ENCODE measurements at regions not wholly inside any gene's neighbourhood (a gene's known extent, or its start where the extent isn't known, plus 50 kb on each side); places are given as distances from the start of the nearest gene placed in this dataset.
"Not testable (repeated sequence)": the region's sequence is repeated elsewhere in the genome, so short reads cannot be mapped to it uniquely, and the experiment has no call there.

- DNase-seq, result no peak
These were observed 443.7 kb upstream of the GRM3 start for GRCh38 chr7:86199881-86200614.

DNA sequence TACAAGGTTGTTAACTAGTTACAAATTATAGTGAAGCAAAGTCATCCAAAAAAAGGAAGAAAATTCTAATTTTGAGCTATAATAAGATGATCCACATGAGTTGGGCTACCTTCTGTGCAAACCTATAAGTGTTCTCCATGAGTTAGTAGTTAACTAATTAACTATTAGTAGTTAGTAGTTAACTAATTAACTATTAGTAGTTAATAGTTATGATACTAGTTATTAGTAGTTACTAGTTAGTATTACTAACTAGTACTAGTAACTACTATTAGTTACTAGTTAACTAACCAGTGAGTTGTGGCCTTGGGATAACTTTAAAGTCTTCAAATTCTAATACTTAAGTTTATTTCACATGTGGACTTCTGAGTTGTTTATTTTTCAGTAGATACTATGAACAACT, 453.4 kb upstream of the GRM3 start:
- DNase-seq, result no peak

GRCh38 chr7:86181474-86181873, 462.2 kb upstream of the GRM3 start:
- DNase-seq, result no peak

DNA sequence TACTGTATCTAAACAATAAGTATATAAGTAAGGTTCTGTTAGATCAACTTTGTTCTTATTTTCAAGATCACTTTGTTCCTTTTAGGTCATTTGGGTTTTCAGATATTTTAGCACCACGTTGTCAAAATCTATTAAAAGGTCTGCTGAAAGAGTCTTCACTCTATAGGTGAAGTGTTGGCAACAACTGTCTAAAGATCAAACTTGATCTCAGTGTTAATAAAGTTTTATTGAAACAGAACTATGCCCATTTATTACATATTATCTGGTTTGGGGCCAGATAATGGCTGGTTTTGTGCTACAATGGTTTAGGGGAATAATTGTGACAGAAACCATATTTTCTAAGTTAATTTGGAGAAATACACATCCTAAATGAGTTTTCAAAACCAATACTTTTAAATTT, 478.9 kb upstream of the GRM3 start:
- no peak for DNase-seq

DNA sequence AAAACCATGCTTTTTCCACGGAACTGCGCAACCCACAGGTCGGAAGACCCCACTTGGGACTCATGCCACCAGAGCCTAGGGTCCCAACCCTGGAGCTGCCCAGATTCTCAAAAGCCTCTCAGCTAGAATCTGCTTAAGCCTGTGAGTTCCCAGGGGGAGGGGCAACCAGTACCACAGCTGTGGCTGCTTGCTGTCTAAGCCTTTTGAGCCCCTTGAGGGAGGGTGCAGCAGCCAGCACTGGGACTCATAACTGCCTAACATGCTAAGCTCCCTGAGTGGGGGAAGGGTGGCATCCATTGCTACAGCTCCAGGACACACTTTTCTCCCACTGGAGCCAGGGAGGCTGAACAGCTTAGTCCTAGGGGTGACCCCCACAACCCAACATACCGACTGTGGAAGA, 485.6 kb upstream of the GRM3 start:
- DNase-seq, result no peak

DNA sequence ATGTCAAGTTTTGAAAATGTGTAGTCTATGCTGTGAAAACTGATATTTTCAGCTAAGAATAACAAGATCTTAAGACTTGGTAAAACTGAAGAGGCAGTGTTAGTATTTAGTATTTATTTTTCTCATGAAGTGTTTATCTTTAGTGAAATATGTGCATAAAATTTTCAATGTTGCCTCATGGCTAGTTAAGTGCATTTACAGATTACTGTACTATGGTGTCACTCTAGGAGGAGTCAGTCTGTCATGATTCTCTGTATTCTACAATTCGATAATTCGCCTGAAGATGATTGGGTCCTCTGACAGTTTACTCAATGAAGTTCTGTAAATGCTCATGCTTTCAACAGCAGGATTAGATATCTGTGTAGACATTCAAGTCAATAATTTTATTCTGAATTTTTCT, 488.1 kb upstream of the GRM3 start:
- DNase-seq, result no peak

DNA sequence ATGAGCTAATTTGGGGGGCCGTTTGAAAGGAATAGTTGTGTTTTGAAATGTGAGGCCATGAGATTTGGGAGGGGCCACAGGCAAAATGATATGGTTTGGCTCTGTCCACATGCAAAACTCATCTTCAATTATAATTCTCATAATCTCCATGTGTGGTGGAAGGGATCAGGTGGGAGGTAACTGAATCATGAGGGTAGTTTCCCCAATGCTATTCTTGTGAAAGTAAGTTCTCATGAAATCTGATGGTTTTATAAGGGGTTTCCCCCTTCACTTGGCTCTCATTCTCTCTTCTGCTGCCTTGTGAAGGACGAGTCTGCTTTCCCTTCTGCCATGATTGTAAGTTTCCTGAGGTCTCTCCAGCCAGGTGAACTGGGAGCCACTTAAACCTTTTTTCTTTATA, 490.8 kb upstream of the GRM3 start:
- DNase-seq, result no peak

DNA sequence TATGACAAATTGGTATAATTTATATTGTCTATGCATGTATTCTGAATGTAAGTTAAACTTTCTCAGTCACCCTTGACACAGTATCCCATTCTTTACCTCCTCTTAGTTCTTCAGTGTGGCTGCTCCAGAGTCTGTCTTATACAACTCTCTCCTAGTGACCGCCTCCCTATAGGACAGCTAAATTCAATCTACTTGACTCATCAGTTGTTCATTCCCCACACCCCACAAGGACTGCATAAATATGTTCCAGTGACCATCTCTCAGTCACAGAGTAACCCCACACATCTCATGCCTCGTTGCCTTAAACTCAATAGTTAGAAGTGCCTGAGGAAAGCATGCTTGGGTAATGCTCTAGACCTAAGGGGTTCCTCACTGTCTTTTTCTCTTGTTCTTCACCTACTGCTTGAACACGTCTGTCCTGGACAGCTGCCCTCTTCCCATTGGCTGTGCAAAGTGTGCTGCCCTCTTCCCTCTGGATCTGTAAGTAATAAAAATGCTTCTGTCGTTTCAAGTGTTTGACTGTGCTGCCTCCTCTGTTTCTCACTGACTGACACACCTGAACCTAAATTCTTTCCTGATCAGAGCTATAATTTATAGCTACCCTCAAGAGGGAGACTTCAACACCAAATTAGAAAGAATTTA, 494.6 kb upstream of the GRM3 start:
- DNase-seq, result no peak

- DNase-seq, result no peak
These were observed 495.2 kb upstream of the GRM3 start for GRCh38 chr7:86148501-86148900.

DNA sequence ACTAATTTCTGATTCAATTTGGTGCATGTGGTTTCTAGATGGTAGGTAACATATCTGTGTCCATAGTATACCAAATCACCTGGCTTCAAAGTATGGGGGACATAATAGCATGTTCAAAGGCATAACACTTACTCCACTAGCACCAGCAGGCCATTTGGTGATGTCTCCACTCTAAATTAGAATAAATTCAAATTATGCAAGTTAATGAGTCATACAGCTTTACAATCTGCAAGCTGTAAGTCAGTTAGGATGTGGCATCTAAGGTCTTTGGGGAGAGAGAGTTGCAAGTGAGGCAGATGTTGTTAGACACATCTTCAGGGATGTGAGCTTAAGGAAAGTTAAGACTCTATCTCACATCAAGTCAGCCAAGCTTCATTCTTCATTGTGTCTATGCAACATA, 506.4 kb upstream of the GRM3 start:
- no peak for DNase-seq

- DNase-seq, result no peak
These were observed 513.4 kb upstream of the GRM3 start for GRCh38 chr7:86130268-86130667.

GRCh38 chr7:86123476-86123875, 520.2 kb upstream of the GRM3 start:
- DNase-seq, result no peak

DNA sequence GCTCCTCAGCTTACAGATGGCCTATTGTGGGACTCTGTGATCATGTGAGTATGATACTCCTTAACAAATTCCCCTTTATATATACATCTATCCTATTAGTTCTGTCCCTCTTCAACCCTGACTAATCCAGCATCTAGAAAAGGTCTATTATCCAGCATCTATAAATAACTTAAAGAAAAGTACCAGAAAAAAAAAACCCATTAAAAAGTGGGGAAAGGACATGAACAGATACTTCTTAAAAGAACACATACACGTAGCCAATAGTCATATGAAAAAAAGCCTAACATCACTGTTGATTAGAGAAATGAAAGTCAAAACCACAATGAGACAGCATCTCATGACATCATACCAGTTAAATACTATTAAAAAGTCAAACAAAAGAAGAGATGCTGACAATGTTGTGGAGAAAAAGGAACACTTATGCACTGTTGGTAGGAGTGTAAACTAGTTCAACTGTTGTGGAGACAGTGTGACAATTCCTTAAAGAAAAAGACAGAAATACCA, 549.5 kb upstream of the GRM3 start:
- DNase-seq, result no peak

- no peak for DNase-seq
These were observed 552.3 kb upstream of the GRM3 start for GRCh38 chr7:86091369-86091768.

- DNase-seq, result no peak
These were observed 554.3 kb upstream of the GRM3 start for GRCh38 chr7:86089455-86089854.

- not testable (repeated sequence) for DNase-seq
These were observed 579.1 kb upstream of the GRM3 start for GRCh38 chr7:86064572-86064971.

DNA sequence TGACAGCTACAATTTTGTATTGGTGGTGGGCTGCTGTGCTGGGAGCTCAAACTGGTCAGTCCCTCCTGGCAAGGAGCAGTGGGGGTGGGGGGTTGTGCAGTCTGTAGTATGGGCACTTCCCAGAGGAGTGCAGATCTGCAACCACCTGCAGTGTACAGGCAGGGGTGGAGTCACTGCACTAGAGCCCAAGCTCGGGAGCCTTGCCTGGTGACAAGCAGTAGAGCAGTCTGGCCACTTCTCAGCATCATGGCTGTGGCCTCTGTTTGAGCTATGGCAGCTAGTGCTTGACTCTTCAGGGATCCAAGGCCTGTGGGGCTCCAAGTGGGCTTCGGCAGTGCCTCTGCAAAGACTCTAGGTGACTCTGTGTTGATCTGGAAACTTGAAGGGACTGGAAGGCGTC, 585.1 kb upstream of the GRM3 start:
- DNase-seq, result no peak

DNA sequence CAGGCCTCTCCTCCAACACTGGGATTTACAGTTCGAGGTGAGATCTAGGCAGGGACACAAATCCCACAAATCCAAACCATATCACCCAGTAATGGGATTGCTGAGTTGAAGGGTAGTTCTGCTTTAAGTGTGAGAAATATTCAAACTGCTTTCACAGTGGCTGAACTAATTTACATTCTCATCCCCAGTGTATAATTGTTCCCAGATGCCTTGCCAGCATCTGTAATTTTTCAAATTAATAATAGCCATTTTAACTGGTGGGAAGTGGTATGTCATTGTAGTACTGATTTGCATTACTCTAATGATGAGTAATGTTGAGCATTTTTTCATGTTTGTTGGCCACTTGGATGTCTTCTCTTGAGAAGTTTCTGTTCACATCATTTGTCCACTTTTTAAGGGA, 592.8 kb upstream of the GRM3 start:
- no peak for DNase-seq

DNA sequence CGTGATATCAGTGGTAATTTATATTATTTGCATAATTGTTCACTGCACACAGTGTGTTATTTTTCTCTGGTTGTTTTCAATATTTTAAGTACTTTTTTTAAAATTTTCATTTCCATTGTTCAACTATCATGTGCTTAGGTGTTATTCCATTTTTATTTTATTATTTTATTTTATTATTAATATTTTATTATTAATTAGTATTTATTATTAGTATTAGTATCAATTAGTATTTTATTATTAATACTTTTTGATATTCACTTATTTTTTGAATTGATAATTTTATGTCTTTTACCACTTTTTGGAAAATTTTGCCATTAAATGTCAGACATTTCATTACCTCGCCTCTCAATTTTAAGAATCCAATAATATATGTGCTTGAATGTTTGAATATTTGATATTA, 593.8 kb upstream of the GRM3 start:
- no peak for DNase-seq

GRCh38 chr7:86045197-86045596, 598.5 kb upstream of the GRM3 start:
- DNase-seq, result not testable (repeated sequence)

DNA sequence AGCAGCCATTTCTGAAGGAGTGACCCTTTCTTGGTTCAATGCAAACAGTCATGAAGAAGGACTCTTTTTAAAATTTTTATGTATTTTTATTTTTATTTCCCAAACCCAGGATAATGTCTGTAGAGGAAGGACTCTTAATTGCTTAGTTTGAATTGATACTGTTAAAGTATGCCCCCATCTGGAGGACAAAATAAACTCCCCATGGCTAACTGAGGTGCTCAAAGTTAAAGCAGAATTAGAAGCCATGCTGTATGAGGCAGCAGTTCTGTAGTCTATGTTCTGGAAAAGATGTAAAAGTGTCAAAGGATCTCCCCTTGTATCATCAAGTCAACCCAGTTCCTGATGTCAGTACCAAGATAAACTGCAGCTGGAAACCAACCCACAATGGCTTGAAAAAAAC, 617.9 kb upstream of the GRM3 start:
- DNase-seq, result no peak

DNA sequence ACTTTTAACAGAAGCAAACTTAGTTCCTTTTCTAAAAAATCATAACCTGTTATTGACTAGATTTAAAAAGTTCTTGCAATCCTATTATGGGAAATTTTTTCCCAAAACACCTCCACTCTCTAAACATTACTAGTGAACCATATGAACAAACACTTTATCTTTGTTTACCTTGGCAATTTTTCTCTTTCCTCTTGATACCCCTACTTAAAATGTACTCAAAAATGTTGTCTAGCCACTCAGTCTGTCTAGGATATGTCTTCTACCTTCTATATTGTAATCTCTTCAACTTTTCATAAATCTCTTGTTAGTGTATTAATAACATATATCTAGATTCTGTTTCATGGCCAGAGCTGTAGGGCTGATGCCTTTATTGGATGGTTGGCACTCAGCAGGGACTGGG, 630.0 kb upstream of the GRM3 start:
- DNase-seq, result no peak

DNA sequence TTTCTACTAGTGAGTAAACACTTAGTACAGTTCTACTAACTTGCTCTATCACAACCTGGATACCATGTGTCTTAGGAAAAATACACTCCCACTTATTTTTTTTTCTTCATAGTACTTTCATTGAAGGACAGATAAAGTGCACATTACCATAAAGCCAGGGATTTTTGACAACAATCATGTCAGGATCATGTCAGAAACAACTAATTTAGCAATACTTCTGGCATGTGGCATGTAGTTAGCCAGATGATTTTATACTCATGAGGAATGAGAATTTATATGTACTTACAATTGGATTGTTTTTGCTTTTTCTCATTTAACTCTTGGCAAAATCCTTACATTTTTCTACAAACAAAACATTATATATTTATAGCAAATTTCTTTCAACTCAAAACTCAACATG, 630.7 kb upstream of the GRM3 start:
- DNase-seq, result no peak

- no peak for DNase-seq
These were observed 634.8 kb upstream of the GRM3 start for GRCh38 chr7:86008898-86009297.

GRCh38 chr7:86006909-86007308, 636.8 kb upstream of the GRM3 start:
- DNase-seq, result no peak
